ENCODE measurements at regions not wholly inside any gene's neighbourhood (a gene's known extent, or its start where the extent isn't known, plus 50 kb on each side); places are given as distances from the start of the nearest gene placed in this dataset.
A peak's percentile ranks its signal among the peaks of the same experiment; 100 is the strongest.

DNA sequence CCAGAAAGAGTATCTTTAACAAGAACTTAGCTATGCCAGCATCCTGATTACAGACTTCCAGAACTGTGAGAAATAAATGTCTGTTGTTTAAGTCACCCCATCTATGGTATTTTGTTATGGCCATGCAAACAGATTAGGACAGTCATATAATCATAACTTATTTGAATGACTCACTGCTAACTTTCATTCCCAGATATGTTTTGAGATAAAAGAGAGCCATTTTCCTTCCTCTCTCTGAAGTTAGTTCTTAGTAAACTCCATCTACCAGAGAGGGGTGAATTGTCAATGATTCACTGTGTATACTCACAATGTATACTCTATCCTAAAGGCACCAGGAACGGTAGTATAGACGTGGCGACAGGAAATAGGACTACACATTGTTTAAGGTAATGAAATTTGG, 179.4 kb upstream of the DPH6 start:
- H3K27me3 ChIP-seq, result no peaks in the 10 kb centered on the region
- no peak for DNase-seq
- WGBS, 2 donors, result 94 to 95% methylated on average over 3 of the region's 3 CpGs
- no peaks in the 10 kb centered on the region for H3K9me3 ChIP-seq
- TF ChIP-seq, protein P1, sequence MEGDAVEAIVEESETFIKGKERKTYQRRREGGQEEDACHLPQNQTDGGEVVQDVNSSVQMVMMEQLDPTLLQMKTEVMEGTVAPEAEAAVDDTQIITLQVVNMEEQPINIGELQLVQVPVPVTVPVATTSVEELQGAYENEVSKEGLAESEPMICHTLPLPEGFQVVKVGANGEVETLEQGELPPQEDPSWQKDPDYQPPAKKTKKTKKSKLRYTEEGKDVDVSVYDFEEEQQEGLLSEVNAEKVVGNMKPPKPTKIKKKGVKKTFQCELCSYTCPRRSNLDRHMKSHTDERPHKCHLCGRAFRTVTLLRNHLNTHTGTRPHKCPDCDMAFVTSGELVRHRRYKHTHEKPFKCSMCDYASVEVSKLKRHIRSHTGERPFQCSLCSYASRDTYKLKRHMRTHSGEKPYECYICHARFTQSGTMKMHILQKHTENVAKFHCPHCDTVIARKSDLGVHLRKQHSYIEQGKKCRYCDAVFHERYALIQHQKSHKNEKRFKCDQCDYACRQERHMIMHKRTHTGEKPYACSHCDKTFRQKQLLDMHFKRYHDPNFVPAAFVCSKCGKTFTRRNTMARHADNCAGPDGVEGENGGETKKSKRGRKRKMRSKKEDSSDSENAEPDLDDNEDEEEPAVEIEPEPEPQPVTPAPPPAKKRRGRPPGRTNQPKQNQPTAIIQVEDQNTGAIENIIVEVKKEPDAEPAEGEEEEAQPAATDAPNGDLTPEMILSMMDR (IDR thresholded peaks at IDR 0.05), result no peak
- no peak for FAIRE-seq
- H3K36me3 ChIP-seq, result no peaks in the 10 kb centered on the region
- no peak for ATAC-seq
- no peak overlapping the region for H3K27ac ChIP-seq
- intact Hi-C loops (cut with DNase I), result no loop called here
- H3K4me3 ChIP-seq, result no peak overlapping the region
- H3K4me1 ChIP-seq, result peaks cover 0 to 4% (median 0%) of the 10 kb centered on the region in 3 donors

DNA sequence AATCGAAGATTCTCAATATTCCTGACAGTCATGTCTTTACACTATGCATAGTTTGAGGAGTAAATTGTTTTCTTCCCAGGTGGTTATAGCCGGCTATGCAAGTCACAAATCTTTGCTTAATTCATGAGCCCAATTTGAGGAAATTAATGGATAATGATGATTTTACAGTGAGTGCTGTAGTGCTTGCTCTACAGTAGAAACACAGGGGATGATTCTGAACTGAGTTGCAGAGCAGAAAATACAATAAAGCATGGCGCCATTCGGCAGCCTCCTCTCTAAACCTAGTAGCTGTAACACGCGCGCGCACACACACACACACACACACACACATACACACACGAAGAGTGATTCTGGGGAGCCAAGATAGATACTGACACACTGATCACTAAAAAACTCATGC, 181.7 kb upstream of the DPH6 start:
- TF ChIP-seq, protein P1 (IDR thresholded peaks at IDR 0.05), result no peak

DNA sequence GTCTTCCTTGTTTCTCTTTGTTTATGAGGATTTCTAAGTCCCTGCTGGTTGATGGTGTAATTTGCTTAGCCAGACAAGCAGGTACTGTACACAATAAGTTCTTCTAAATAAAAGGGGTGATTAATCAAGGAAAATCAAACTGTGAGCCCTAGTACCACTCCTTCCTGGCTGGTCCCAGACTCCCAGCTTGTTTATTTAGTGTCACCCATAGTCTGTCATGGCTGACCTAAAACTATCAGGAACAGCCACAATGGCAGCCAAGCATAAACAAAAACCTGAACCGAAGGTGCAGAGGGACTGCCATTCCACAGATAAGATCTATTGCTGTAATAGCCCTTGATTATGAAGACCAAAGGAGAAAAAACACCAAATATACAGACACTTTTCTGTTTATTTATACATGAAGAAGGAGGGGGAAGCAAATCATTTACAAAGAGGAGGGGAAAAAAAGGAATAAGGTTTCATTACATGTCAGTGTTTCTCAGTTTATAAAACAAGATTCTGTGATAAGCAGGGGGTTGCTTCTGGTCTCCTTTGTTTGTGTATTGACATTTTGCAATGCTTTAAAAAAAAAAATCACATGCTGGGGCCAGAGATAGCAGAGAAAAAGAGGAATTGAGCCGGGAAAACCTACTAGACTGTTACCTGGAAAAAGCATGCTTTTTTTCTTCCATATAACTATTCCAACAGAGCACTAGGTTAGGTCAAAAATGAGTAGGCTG, 182.4 kb upstream of the DPH6 start:
- 26 to 29% methylated on average over 2 of the region's 2 CpGs for WGBS, 2 donors
- FAIRE-seq (no peak), ATAC-seq (peak in 3 of 4 donors; percentile 82 to 90 (median 87)), DNase-seq (peak in 1 of 6 donors; percentile 11)
- Histone ChIP-seq H3K27ac (peak overlapping the region in 3 of 4 donors; percentile 28 to 67 (median 44)), H3K9me3 (no peaks in the 10 kb centered on the region), H3K4me1 (peaks cover 0 to 4% (median 0%) of the 10 kb centered on the region in 3 donors), H3K36me3 (no peaks in the 10 kb centered on the region), H3K4me3 (no peak overlapping the region), H3K27me3 (no peaks in the 10 kb centered on the region)
- TF ChIP-seq, protein P1 (IDR thresholded peaks at IDR 0.05), result no peak
- intact Hi-C loops (cut with DNase I), result no loop called here

More for the DNA sequence above, 181.7 kb upstream of the DPH6 start:
- 75 to 78% methylated on average over 9 of the region's 9 CpGs for WGBS, 2 donors
- intact Hi-C loops (cut with DNase I), result no loop called here
- Histone ChIP-seq H3K9me3 (no peaks in the 10 kb centered on the region), H3K27ac (peak overlapping the region in 2 of 4 donors; percentile 28 to 67), H3K36me3 (no peaks in the 10 kb centered on the region), H3K4me3 (no peak overlapping the region), H3K4me1 (peaks cover 0 to 4% (median 0%) of the 10 kb centered on the region in 3 donors), H3K27me3 (no peaks in the 10 kb centered on the region)
- ATAC-seq, result peak in 1 of 4 donors; percentile 20
- no peak for FAIRE-seq
- no peak for DNase-seq

DNA sequence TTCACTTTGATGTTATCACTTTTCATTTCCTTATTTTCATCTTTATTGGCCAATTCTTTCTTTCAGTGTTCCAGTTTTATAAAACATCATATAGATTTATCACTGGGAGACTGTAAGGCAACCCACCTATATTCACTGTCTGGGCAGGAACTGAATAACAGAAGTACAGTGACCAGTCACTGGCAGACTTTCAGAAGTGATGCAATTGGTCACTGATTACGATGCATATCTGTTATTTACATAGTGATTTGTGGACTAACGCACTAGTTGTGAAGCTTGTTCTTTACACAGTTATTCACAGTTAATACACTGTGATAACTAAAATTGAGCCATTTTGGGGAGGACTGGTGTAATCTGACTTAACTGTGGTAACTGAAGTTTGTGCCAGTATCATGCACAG, 190.2 kb upstream of the DPH6 start:
- DNase-seq (no peak), FAIRE-seq (no peak), ATAC-seq (peak; percentile 50 to 67 (median 56))
- WGBS, 2 donors, result 8 to 12% methylated on average over 2 of the region's 2 CpGs
- no peaks in the 10 kb centered on the region for H3K4me1 ChIP-seq
- no peaks in the 10 kb centered on the region for H3K9me3 ChIP-seq
- intact Hi-C loops (cut with DNase I), result no loop called here
- no peak overlapping the region for H3K4me3 ChIP-seq
- H3K36me3 ChIP-seq, result no peaks in the 10 kb centered on the region
- no peak overlapping the region for H3K27ac ChIP-seq
- TF ChIP-seq, protein P1 (IDR thresholded peaks at IDR 0.05), result no peak
- no peaks in the 10 kb centered on the region for H3K27me3 ChIP-seq

DNA sequence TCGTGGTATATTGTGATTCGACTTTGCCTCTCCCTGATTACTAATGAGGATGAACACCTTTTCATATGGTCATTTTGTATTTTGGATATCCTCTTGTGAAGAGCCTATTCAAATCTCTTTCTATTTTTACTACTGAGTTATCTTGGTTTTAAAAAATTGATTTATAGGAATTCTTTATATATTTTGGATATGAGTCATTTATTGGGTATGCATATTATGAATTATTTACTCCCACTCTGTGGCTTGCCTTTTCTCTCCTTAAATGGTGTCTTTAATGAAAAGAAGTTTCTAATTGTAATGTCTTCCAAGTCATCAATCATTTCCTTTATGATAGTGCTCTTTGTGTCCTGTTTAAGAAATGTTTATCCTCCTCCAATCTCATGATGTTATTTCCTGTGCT, 191.5 kb upstream of the DPH6 start:
- no peaks in the 10 kb centered on the region for H3K27me3 ChIP-seq
- no peaks in the 10 kb centered on the region for H3K4me1 ChIP-seq
- no peak overlapping the region for H3K4me3 ChIP-seq
- H3K27ac ChIP-seq, result no peak overlapping the region
- H3K9me3 ChIP-seq, result no peaks in the 10 kb centered on the region
- no peak for FAIRE-seq
- no peak for DNase-seq
- intact Hi-C loops (cut with DNase I), result no loop called here
- TF ChIP-seq, protein P1 (IDR thresholded peaks at IDR 0.05), result no peak
- H3K36me3 ChIP-seq, result no peaks in the 10 kb centered on the region
- 94 to 98% methylated on average over 2 of the region's 2 CpGs for WGBS, 2 donors
- ATAC-seq, result no peak

All from pancreas (tissue), 10 donors.